ENCODE measurements at regions not wholly inside any gene's neighbourhood (a gene's known extent, or its start where the extent isn't known, plus 50 kb on each side); places are given as distances from the start of the nearest gene placed in this dataset.

DNA sequence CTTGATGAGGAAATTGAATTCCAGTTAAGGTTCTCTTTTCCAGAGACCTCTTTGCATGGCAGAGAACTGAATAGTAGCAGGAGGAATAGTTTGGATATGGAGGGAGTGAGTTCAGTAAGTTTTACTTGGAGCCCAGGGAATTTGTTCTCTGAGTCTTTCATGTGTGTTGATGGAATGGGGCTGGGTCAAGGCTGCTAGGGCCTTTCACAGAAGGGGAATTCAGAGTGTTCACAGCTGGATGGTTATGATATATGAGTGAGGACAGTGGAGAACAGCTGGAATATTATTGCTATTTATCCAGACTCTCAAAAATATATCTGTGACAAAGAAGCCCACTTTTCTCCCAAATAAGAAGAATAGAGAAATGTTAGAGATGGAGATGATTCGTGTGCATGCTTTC is 372.8 kb downstream of the PLK2 start:
- Histone ChIP-seq H3K4me2 (no peak overlapping the region), H3K27ac (ENCODE audit: low read depth in 2 of 2, low read length in 1 of 2) (no peak overlapping the region), H3K9me3 (no peaks in the 10 kb centered on the region), H3K4me3 (ENCODE audit: low read depth in 2 of 2, low read length in 1 of 2) (no peak overlapping the region), H2AFZ (ENCODE audit: low read depth) (no peak overlapping the region), H4K20me1 (ENCODE audit: insufficient read depth) (no peaks in the 10 kb centered on the region), H3K9me2 (no peaks in the 10 kb centered on the region), H3K27me3 (ENCODE audit: insufficient read depth) (no peaks in the 10 kb centered on the region), H3K4me1 (ENCODE audit: control insufficient read depth in 1 of 2, insufficient read depth in 2 of 2, low read depth in 1 of 2, low read length in 1 of 2) (no peaks in the 10 kb centered on the region), H3F3A (replicated peaks; ENCODE audit: insufficient read depth) (no peaks in the 10 kb centered on the region), H3K9ac (no peak overlapping the region), H3K79me2 (ENCODE audit: insufficient read depth) (no peaks in the 10 kb centered on the region), H3K36me3 (replicated peaks in 1 of 2; ENCODE audit: control insufficient read depth in 1 of 2, insufficient read depth in 2 of 2, low read length in 1 of 2) (no peaks in the 10 kb centered on the region)
- TF ChIP-seq RCOR1 (IDR thresholded peaks at IDR 0.05; ENCODE audit: low read length), result no peak
- no peak for TF ChIP-seq NRF1 (IDR thresholded peaks at IDR 0.05; ENCODE audit: low read depth, low read length)
- no peak for TF ChIP-seq FOXM1 (IDR thresholded peaks at IDR 0.05; ENCODE audit: low read depth)
- no peak for TF ChIP-seq RXRA (IDR thresholded peaks at IDR 0.05; ENCODE audit: borderline replicate concordance, low read depth)
- TF ChIP-seq, protein P1, sequence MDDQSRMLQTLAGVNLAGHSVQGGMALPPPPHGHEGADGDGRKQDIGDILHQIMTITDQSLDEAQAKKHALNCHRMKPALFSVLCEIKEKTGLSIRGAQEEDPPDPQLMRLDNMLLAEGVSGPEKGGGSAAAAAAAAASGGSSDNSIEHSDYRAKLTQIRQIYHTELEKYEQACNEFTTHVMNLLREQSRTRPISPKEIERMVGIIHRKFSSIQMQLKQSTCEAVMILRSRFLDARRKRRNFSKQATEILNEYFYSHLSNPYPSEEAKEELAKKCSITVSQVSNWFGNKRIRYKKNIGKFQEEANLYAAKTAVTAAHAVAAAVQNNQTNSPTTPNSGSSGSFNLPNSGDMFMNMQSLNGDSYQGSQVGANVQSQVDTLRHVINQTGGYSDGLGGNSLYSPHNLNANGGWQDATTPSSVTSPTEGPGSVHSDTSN (IDR thresholded peaks at IDR 0.05), result no peak
- TF ChIP-seq, protein P2, sequence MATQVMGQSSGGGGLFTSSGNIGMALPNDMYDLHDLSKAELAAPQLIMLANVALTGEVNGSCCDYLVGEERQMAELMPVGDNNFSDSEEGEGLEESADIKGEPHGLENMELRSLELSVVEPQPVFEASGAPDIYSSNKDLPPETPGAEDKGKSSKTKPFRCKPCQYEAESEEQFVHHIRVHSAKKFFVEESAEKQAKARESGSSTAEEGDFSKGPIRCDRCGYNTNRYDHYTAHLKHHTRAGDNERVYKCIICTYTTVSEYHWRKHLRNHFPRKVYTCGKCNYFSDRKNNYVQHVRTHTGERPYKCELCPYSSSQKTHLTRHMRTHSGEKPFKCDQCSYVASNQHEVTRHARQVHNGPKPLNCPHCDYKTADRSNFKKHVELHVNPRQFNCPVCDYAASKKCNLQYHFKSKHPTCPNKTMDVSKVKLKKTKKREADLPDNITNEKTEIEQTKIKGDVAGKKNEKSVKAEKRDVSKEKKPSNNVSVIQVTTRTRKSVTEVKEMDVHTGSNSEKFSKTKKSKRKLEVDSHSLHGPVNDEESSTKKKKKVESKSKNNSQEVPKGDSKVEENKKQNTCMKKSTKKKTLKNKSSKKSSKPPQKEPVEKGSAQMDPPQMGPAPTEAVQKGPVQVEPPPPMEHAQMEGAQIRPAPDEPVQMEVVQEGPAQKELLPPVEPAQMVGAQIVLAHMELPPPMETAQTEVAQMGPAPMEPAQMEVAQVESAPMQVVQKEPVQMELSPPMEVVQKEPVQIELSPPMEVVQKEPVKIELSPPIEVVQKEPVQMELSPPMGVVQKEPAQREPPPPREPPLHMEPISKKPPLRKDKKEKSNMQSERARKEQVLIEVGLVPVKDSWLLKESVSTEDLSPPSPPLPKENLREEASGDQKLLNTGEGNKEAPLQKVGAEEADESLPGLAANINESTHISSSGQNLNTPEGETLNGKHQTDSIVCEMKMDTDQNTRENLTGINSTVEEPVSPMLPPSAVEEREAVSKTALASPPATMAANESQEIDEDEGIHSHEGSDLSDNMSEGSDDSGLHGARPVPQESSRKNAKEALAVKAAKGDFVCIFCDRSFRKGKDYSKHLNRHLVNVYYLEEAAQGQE (IDR thresholded peaks at IDR 0.05; ENCODE audit: low read depth, low read length), result no peak
- TF ChIP-seq MEF2A (IDR thresholded peaks at IDR 0.05; ENCODE audit: borderline replicate concordance, low read depth), result no peak
- no peak for TF ChIP-seq SMC3 (IDR thresholded peaks at IDR 0.05; ENCODE audit: low read depth, low read length)
- TF ChIP-seq EP300 (IDR thresholded peaks at IDR 0.05; ENCODE audit: borderline replicate concordance in 1 of 2, low read depth in 1 of 2, low read length in 1 of 2), result no peak
- no peak for TF ChIP-seq MXI1 (IDR thresholded peaks at IDR 0.05; ENCODE audit: low read depth, low read length)
- no peak for TF ChIP-seq FOSL2 (IDR thresholded peaks at IDR 0.05; ENCODE audit: borderline replicate concordance, low read depth)
- TF ChIP-seq, protein P3, sequence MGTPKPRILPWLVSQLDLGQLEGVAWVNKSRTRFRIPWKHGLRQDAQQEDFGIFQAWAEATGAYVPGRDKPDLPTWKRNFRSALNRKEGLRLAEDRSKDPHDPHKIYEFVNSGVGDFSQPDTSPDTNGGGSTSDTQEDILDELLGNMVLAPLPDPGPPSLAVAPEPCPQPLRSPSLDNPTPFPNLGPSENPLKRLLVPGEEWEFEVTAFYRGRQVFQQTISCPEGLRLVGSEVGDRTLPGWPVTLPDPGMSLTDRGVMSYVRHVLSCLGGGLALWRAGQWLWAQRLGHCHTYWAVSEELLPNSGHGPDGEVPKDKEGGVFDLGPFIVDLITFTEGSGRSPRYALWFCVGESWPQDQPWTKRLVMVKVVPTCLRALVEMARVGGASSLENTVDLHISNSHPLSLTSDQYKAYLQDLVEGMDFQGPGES (IDR thresholded peaks at IDR 0.05; ENCODE audit: low read depth, low read length), result no peak
- no peak for TF ChIP-seq RFX5 (IDR thresholded peaks at IDR 0.05; ENCODE audit: low read length)
- TF ChIP-seq NFIC (IDR thresholded peaks at IDR 0.05; ENCODE audit: borderline replicate concordance), result no peak
- no peak for TF ChIP-seq JUND (IDR thresholded peaks at IDR 0.05)
- TF ChIP-seq GABPA (IDR thresholded peaks at IDR 0.05; ENCODE audit: low read depth), result no peak
- ChIA-PET CTCF (interaction anchor here (0.6 kb wide), 1 partner anchor 420 kb away, joined by 3 read pairs; no protein-coding TSS in a partner anchor), POLR2A (no interaction called here)
- WGBS (ENCODE audit: low lambda C conversion rate), result 32% methylated on average over 1 of the region's 1 CpG
- DNase-seq, result no peak
